Body of pancreas (tissue), 4 donors: ENCODE measurements at regions not wholly inside any gene's neighbourhood (a gene's known extent, or its start where the extent isn't known, plus 50 kb on each side); places are given as distances from the start of the nearest gene placed in this dataset.

ENCODE experiments used
- ATAC-seq: fragments of 150-250 bp; one replicate; pipeline ENCODE4 v1.9.1; 2016
- DNase-seq, 4 donors: peaks; one replicate each; pipeline ENCODE4 v3.0.0-alpha.2; 2019
- H3K27ac ChIP-seq, 4 donors: fragments of 200-600 bp; sonication (generic); 1 replicate in 3 of 4; 2 replicates in 1 of 4; pipeline versions ENCODE4 v1.5.1 to v1.6.1; 2016 to 2019; ENCODE audit warnings: mild to moderate bottlenecking in 1 of 4, mixed read lengths in 1 of 4, moderate library complexity in 1 of 4
- H3K27me3 ChIP-seq, 2 donors: fragments of 200-600 bp; sonication (generic); one replicate each; pipeline ENCODE4 v1.6.0; 2016; ENCODE audit warnings: mild to moderate bottlenecking in 1 of 2
- H3K36me3 ChIP-seq, 2 donors: fragments of 200-600 bp; sonication (generic); replicated peaks in 1 of 2; 2 replicates each; pipeline ENCODE4 v1.5.1; 2016; ENCODE audit warnings: low read depth in 2 of 2; ENCODE audit not compliant: insufficient read depth in 1 of 2
- H3K4me1 ChIP-seq: fragments of 200-600 bp; sonication (generic); one replicate; pipeline ENCODE4 v1.6.0; 2016
- H3K4me3 ChIP-seq, 2 donors: fragments of 200-600 bp; sonication (generic); 1 replicate in 1 of 2; 2 replicates in 1 of 2; pipeline ENCODE4 v1.5.1; 2016 to 2019
- H3K9me3 ChIP-seq, 3 donors: fragments of 200-600 bp; sonication (generic); 1 replicate in 2 of 3; 2 replicates in 1 of 3; pipeline ENCODE4 v1.5.1; 2016
- CTCF ChIP-seq, 7 experiments: fragments of 450-650 bp in 4 of 7; fragments of 200-600 bp in 3 of 7; sonication (generic) in 3 of 7; IDR thresholded peaks; one replicate each; pipeline ENCODE4 v1.5.1; 2016 to 2019; ENCODE audit warnings: antibody characterized with exemption in 7 of 7
- POLR2A ChIP-seq, 3 donors: fragments of 450-650 bp; IDR thresholded peaks; one replicate each; pipeline ENCODE4 v1.6.1; 2016; ENCODE audit warnings: antibody characterized with exemption in 3 of 3, mild to moderate bottlenecking in 2 of 3
- WGBS, 2 donors: methylation state at CpG; one replicate each; pipeline ENCODE4 v1.1.5; 2017; 5-methylcytosine and 5-hydroxymethylcytosine counted together
- intact Hi-C: fragments of 100-400 bp; cut with DNase I; formaldehyde crosslinking; loops from one replicate; pipeline ENCODE4 v1.15.1; 2023

GRCh38 chr2:145126146-145126545 lies 606.2 kb upstream of the ZEB2 start:
- no peak overlapping the region for H3K4me3 ChIP-seq
- no peak for TF ChIP-seq CTCF (IDR thresholded peaks at IDR 0.05)
- no peak for TF ChIP-seq POLR2A (IDR thresholded peaks at IDR 0.05)
- no peak overlapping the region for H3K27ac ChIP-seq
- intact Hi-C loops, result no loop called here
- ATAC-seq, result no peak
- H3K27me3 ChIP-seq, result no peaks in the 10 kb centered on the region
- H3K9me3 ChIP-seq, result no peaks in the 10 kb centered on the region
- H3K36me3 ChIP-seq, result no peaks in the 10 kb centered on the region
- H3K4me1 ChIP-seq, result no peaks in the 10 kb centered on the region
- no peak for DNase-seq
- 73 to 77% methylated on average over 2 of the region's 2 CpGs for WGBS, 2 donors

DNA sequence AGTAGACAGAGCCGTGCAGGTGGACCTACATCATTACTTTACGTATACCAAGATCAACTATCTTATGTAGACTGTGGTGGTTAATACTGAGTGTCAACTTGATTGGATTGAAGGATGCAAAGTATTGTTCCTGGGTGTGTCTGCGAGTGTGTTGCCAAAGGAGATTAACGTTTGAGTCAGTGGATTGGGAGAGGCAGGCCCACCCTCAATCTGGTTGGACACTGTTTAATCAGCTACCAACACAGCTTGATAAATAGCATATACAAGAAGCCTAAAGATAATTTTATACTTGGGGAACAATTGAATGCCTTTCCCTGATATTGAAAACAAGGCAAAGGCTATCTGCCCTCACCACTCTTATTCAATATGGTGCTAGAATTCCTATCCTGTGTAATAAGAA lies 604.2 kb upstream of the ZEB2 start:
- Histone ChIP-seq H3K9me3 (no peaks in the 10 kb centered on the region), H3K27ac (no peak overlapping the region), H3K27me3 (no peaks in the 10 kb centered on the region), H3K4me3 (no peak overlapping the region), H3K4me1 (no peaks in the 10 kb centered on the region), H3K36me3 (no peaks in the 10 kb centered on the region)
- no peak for TF ChIP-seq POLR2A (IDR thresholded peaks at IDR 0.05)
- TF ChIP-seq CTCF (IDR thresholded peaks at IDR 0.05), result no peak
- intact Hi-C loops, result no loop called here
- DNase-seq (no peak), ATAC-seq (no peak)
- 73 to 82% methylated on average over 4 of the region's 4 CpGs for WGBS, 2 donors

GRCh38 chr2:145123606-145124005 lies 603.7 kb upstream of the ZEB2 start:
- intact Hi-C loops, result no loop called here
- WGBS, 2 donors, result 75 to 92% methylated on average over 1 to 2 of the region's 2 CpGs
- no peak for ATAC-seq

DNA sequence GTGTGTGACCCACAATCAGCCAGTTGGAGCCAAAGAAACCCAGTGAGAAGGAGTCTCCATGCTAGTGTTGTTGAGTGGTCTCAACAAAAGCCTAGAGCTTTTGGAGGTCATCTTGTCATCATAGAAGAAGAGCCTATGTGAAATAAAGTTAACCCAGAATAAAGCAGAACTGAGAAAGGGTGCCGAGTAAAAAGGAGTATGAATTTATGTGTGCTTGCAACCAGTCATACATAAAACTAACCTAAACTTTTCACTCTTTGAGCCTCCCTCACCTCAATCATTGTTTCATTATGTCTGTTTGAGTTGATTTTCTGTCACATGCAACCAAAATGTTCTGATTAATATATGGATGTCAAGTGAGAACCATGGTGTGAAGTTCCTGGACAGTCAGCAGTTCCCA lies 599.3 kb upstream of the ZEB2 start:
- H3K27me3 ChIP-seq, result no peaks in the 10 kb centered on the region
- DNase-seq (no peak), ATAC-seq (no peak)
- H3K9me3 ChIP-seq, result no peaks in the 10 kb centered on the region
- H3K27ac ChIP-seq, result no peak overlapping the region
- no peaks in the 10 kb centered on the region for H3K36me3 ChIP-seq
- intact Hi-C loops, result no loop called here
- WGBS, 2 donors, result 91 to 97% methylated on average over 1 of the region's 1 CpG
- no peak overlapping the region for H3K4me3 ChIP-seq
- H3K4me1 ChIP-seq, result no peaks in the 10 kb centered on the region
- TF ChIP-seq POLR2A (IDR thresholded peaks at IDR 0.05), result no peak
- no peak for TF ChIP-seq CTCF (IDR thresholded peaks at IDR 0.05)

More at GRCh38 chr2:145123606-145124005, 603.7 kb upstream of the ZEB2 start:
- Histone ChIP-seq H3K9me3 (no peaks in the 10 kb centered on the region), H3K27ac (no peak overlapping the region), H3K27me3 (no peaks in the 10 kb centered on the region), H3K4me1 (no peaks in the 10 kb centered on the region), H3K4me3 (no peak overlapping the region), H3K36me3 (no peaks in the 10 kb centered on the region)
- TF ChIP-seq POLR2A (IDR thresholded peaks at IDR 0.05) (no peak), CTCF (IDR thresholded peaks at IDR 0.05) (no peak)
- peak in 2 of 4 donors; percentile 2 to 6 for DNase-seq

DNA sequence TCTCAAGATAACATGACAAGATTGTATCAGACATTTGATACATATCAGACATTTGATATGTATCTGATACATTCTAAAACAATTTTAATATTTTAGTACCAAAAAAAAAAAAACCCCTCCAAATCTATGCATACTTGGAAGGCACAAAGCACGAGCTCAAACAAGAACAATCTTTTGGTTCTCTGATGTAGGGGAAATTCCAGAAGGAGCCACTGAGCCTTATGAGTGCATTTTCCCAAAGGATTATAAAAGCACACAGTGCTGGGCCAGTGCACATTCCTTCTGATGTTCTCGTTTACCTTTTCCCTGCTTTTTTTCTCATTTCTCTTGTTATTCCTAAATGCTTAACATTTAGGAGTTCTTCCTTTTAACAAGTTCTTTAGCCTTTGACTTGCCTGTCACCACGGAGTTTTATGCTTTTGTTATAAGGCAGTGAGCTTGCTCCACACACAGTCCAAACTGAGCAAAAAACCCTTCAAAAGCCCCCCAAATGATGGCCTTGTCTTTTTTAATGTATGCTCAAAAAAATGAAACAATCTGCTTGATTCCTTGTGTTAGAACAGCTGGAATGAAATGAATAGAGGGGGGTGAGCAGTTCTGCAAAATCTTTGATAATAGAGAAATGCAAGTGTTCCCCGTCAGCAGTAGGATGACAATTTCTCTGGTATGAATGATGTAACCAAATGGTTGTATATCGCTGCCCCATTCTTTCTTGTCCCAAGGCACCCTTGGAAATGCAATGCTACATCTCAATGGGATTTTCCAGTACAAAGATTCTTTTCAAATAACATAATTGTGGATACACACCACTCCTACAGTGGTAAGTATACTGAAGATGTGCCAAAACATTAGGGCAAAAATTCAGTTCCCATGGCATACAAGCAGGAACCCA lies 597.2 kb upstream of the ZEB2 start:
- 72 to 73% methylated on average over 5 of the region's 5 CpGs for WGBS, 2 donors

More for the DNA sequence above, 597.2 kb upstream of the ZEB2 start:
- ATAC-seq (no peak), DNase-seq (no peak)
- Histone ChIP-seq H3K4me1 (no peaks in the 10 kb centered on the region), H3K9me3 (no peaks in the 10 kb centered on the region), H3K36me3 (no peaks in the 10 kb centered on the region), H3K27me3 (no peaks in the 10 kb centered on the region), H3K4me3 (no peak overlapping the region), H3K27ac (no peak overlapping the region)
- no peak for TF ChIP-seq POLR2A (IDR thresholded peaks at IDR 0.05)
- TF ChIP-seq CTCF (IDR thresholded peaks at IDR 0.05), result no peak
- intact Hi-C loops, result no loop called here
